Liver (tissue), 3 donors: ENCODE measurements at regions not wholly inside any gene's neighbourhood (a gene's known extent, or its start where the extent isn't known, plus 50 kb on each side); places are given as distances from the start of the nearest gene placed in this dataset.

Experiments used
- HNF4A ChIP-seq, 2 donors: conservative IDR thresholded peaks; 2 replicates each; pipeline ENCODE4 v1.6.1; 2016; ENCODE audit warnings: antibody characterized with exemption in 2 of 2, mild to moderate bottlenecking in 2 of 2
- HNF4G ChIP-seq: IDR thresholded peaks from 2 replicates; pipeline ENCODE4 v1.6.1; 2016; ENCODE audit warnings: antibody characterized with exemption
- JUND ChIP-seq, 2 donors: IDR thresholded peaks; 2 replicates each; pipeline ENCODE4 v1.6.1; 2016; ENCODE audit warnings: antibody characterized with exemption in 2 of 2
- RAD21 ChIP-seq, 2 donors: IDR thresholded peaks; 2 replicates each; pipeline ENCODE4 v1.6.1; 2016; ENCODE audit warnings: antibody characterized with exemption in 2 of 2, mild to moderate bottlenecking in 2 of 2
- REST ChIP-seq: IDR thresholded peaks from 2 replicates; pipeline ENCODE4 v1.6.1; 2016; ENCODE audit warnings: antibody characterized with exemption, mild to moderate bottlenecking
- SP1 ChIP-seq: IDR thresholded peaks from 2 replicates; pipeline ENCODE4 v1.6.1; 2018; ENCODE audit warnings: antibody characterized with exemption, mild to moderate bottlenecking
- TAF1 ChIP-seq: conservative IDR thresholded peaks from 2 replicates; pipeline ENCODE4 v1.6.1; 2016; ENCODE audit warnings: antibody characterized with exemption, mild to moderate bottlenecking
- YY1 ChIP-seq: IDR thresholded peaks from 2 replicates; pipeline ENCODE4 v1.6.1; 2016; ENCODE audit warnings: antibody characterized with exemption, mild to moderate bottlenecking
- ZBTB33 ChIP-seq: IDR thresholded peaks from 2 replicates; pipeline ENCODE4 v1.6.1; 2016; ENCODE audit warnings: antibody characterized with exemption
- TF ChIP-seq, protein P1 (sequence below): fragments of 150-350 bp; IDR thresholded peaks from 2 replicates; pipeline ENCODE4 v1.5.1; 2017; ENCODE audit warnings: improper control_type of control experiment, low read depth, low read length; ENCODE audit not compliant: missing input control
- TF ChIP-seq, protein P2 (sequence below): IDR thresholded peaks from 2 replicates; pipeline ENCODE4 v1.6.1; 2016; ENCODE audit warnings: antibody characterized with exemption
- TF ChIP-seq, protein P3 (sequence below): IDR thresholded peaks from 2 replicates; pipeline ENCODE4 v1.6.1; 2016; ENCODE audit warnings: antibody characterized with exemption
- donor health status: healthy.
- donor health status: healthy.

DNA sequence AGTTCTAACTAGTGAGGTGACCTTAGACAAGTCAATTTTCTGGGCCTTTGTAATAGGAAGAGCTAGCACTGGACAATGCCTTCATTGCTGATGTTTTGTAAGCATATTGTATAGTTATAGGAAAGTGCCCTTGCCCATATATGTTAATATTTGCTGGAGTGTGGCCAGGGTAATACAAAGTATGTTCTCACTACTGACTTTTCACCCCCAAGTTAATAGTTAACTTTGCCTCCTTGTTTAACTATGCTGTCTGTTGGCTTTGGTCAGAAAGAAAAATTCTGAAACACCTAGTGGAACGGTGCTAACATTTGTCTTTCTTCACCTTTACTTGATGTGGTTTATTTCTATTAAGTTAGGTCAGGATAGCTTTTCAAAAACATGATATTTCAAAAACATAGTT, 287.4 kb upstream of the CTNNB1 start:
- TF ChIP-seq, protein P1, sequence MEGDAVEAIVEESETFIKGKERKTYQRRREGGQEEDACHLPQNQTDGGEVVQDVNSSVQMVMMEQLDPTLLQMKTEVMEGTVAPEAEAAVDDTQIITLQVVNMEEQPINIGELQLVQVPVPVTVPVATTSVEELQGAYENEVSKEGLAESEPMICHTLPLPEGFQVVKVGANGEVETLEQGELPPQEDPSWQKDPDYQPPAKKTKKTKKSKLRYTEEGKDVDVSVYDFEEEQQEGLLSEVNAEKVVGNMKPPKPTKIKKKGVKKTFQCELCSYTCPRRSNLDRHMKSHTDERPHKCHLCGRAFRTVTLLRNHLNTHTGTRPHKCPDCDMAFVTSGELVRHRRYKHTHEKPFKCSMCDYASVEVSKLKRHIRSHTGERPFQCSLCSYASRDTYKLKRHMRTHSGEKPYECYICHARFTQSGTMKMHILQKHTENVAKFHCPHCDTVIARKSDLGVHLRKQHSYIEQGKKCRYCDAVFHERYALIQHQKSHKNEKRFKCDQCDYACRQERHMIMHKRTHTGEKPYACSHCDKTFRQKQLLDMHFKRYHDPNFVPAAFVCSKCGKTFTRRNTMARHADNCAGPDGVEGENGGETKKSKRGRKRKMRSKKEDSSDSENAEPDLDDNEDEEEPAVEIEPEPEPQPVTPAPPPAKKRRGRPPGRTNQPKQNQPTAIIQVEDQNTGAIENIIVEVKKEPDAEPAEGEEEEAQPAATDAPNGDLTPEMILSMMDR: no peak
- TF ChIP-seq TAF1: no peak
- TF ChIP-seq, protein P2, sequence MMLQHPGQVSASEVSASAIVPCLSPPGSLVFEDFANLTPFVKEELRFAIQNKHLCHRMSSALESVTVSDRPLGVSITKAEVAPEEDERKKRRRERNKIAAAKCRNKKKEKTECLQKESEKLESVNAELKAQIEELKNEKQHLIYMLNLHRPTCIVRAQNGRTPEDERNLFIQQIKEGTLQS: no peak
- TF ChIP-seq, protein P3, sequence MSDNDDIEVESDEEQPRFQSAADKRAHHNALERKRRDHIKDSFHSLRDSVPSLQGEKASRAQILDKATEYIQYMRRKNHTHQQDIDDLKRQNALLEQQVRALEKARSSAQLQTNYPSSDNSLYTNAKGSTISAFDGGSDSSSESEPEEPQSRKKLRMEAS: no peak
- TF ChIP-seq HNF4G: no peak
- TF ChIP-seq REST: no peak
- peak in 1 of 2 donors; percentile 19 for TF ChIP-seq RAD21 (IDR thresholded peaks at IDR 0.05)
- TF ChIP-seq ZBTB33: no peak
- TF ChIP-seq SP1: peak; percentile 9
- no peak for TF ChIP-seq JUND (IDR thresholded peaks at IDR 0.05)
- no peak for TF ChIP-seq YY1
- no peak for TF ChIP-seq HNF4A (conservative IDR thresholded peaks at IDR 0.05)
